Endothelial cell of umbilical vein (primary cell): ENCODE measurements at regions not wholly inside any gene's neighbourhood (a gene's known extent, or its start where the extent isn't known, plus 50 kb on each side); places are given as distances from the start of the nearest gene placed in this dataset.

Experiments used
- BruUV-seq: library from RNA; stranded (reverse); fragments of 400-500 nt; replicated peaks from 2 replicates; lab custom pipeline; 2021; lab: Mats Ljungman, UMichigan
- CTCF ChIA-PET: fragments of 300-600, 350-600 bp; sonication (Branson Sonifier 250); formaldehyde crosslinking; loops from one replicate; lab custom pipeline; 2021; ENCODE audit warnings: antibody characterized with exemption, inconsistent platforms; lab: Charles Lee
- POLR2A ChIA-PET: fragments of 300-600, 350-600 bp; sonication (Branson Sonifier 250); formaldehyde crosslinking; loops from one replicate; lab custom pipeline; 2021; ENCODE audit warnings: antibody characterized with exemption, inconsistent platforms; lab: Charles Lee
- DNase-seq: peaks from one replicate; pipeline ENCODE4 v3.0.0-alpha.2; 2011; ENCODE audit warnings: low read depth, low spot score
- FAIRE-seq: peaks from 2 replicates; lab custom pipeline; 2011; peaks lifted over from hg19 to GRCh38; lab: Jason Lieb, UNC
- H2AFZ ChIP-seq: 2 replicates; pipeline ENCODE4 v1.6.0; 2012; ENCODE audit warnings: low read depth, low read length, control low read depth, inconsistent platforms
- H3K27ac ChIP-seq: 2 replicates; pipeline ENCODE4 v1.5.1; 2011; ENCODE audit warnings: low read depth, mild to moderate bottlenecking, control low read depth, low read length, moderate library complexity; ENCODE audit not compliant: insufficient read depth
- H3K27me3 ChIP-seq, 2 experiments: 2 replicates each; pipeline versions ENCODE4 v1.6.0 to v1.6.1; 2011; ENCODE audit warnings: low read length in 2 of 2, mixed read lengths in 1 of 2; ENCODE audit not compliant: control insufficient read depth in 2 of 2, insufficient read depth in 2 of 2
- H3K36me3 ChIP-seq, 2 experiments: 2 replicates in 1 of 2; 3 replicates in 1 of 2; pipeline ENCODE4 v1.5.1; 2011; ENCODE audit warnings: low read length in 2 of 2, mild to moderate bottlenecking in 1 of 2, moderate library complexity in 1 of 2; ENCODE audit not compliant: control insufficient read depth in 2 of 2, insufficient read depth in 2 of 2; ENCODE audit errors: extremely low read depth in 1 of 2
- H3K4me1 ChIP-seq: 3 replicates; pipeline ENCODE4 v1.5.1; 2011; ENCODE audit warnings: mild to moderate bottlenecking, low read length; ENCODE audit not compliant: control insufficient read depth, insufficient read depth; ENCODE audit errors: extremely low read depth
- H3K4me2 ChIP-seq: 2 replicates; pipeline ENCODE4 v1.6.1; 2011; ENCODE audit warnings: low read length, control low read depth, mixed read lengths; ENCODE audit not compliant: insufficient read depth
- H3K4me3 ChIP-seq, 3 experiments: fragments of 200-600 bp in 1 of 3; sonication (generic), shearing (Covaris generic) in 1 of 3; replicated peaks in 1 of 3; 2 replicates each; pipeline ENCODE4 v1.5.1; 2011 to 2016; ENCODE audit warnings: control low read depth in 3 of 3, low read length in 3 of 3, mild to moderate bottlenecking in 2 of 3, inconsistent platforms in 1 of 3, low read depth in 1 of 3, moderate library complexity in 1 of 3; ENCODE audit not compliant: insufficient read depth in 1 of 3
- H3K79me2 ChIP-seq: 2 replicates; pipeline ENCODE4 v1.6.0; 2012; ENCODE audit warnings: low read length, inconsistent platforms; ENCODE audit not compliant: control insufficient read depth, insufficient read depth
- H3K9ac ChIP-seq: replicated peaks from 2 replicates; pipeline ENCODE3; 2011; ENCODE audit warnings: low read length, control low read depth; ENCODE audit not compliant: insufficient read depth; ENCODE audit errors: extremely low read depth
- H3K9me1 ChIP-seq: replicated peaks from 3 replicates; pipeline ENCODE4 v1.6.0; 2011; ENCODE audit warnings: mild to moderate bottlenecking, low read length; ENCODE audit not compliant: control insufficient read depth, insufficient read depth; ENCODE audit errors: extremely low read depth
- H3K9me3 ChIP-seq: replicated peaks from 2 replicates; pipeline ENCODE4 v1.5.1; 2012; ENCODE audit warnings: low read length, inconsistent platforms; ENCODE audit not compliant: control insufficient read depth, insufficient read depth
- H4K20me1 ChIP-seq: replicated peaks from 2 replicates; pipeline ENCODE3; 2011; ENCODE audit warnings: mild to moderate bottlenecking, low read length; ENCODE audit not compliant: control insufficient read depth, insufficient read depth; ENCODE audit errors: extremely low read depth
- EZH2 ChIP-seq: IDR thresholded peaks from 2 replicates; pipeline ENCODE4 v1.6.1; 2012; ENCODE audit warnings: borderline replicate concordance, low read depth, mild to moderate bottlenecking, moderate library complexity, low read length, inconsistent platforms; ENCODE audit not compliant: severe bottlenecking
- FOS ChIP-seq: IDR thresholded peaks from 2 replicates; pipeline ENCODE4 v1.6.1; 2011; ENCODE audit warnings: mild to moderate bottlenecking, low read length, moderate library complexity, borderline replicate concordance; ENCODE audit not compliant: insufficient read depth
- GATA2 ChIP-seq: IDR thresholded peaks from 2 replicates; pipeline ENCODE4 v1.7.0; 2011; ENCODE audit warnings: low read depth, mild to moderate bottlenecking, moderate library complexity, mixed read lengths, low read length; ENCODE audit not compliant: insufficient read length, insufficient read depth
- MYC ChIP-seq: IDR thresholded peaks from one replicate; pipeline ENCODE4 v1.6.1; 2011; ENCODE audit warnings: mild to moderate bottlenecking, low read depth, low read length
- POLR2A ChIP-seq: IDR thresholded peaks from 2 replicates; pipeline ENCODE4 v1.6.1; 2012; ENCODE audit warnings: low read depth, mild to moderate bottlenecking, control low read depth, low read length
- POLR2AphosphoS5 ChIP-seq: IDR thresholded peaks from 2 replicates; pipeline ENCODE4 v1.6.1; 2012; ENCODE audit warnings: low read depth, mild to moderate bottlenecking, control low read depth, low read length, moderate library complexity; ENCODE audit not compliant: insufficient read depth
- dilution Hi-C: fragments of 300-500 bp; cut with MboI; formaldehyde crosslinking; loops from one replicate; pipeline ENCODE4 v1.15.0; 2019; ENCODE audit warnings: low sequenced_read_pairs; ENCODE audit not compliant: extremely low pct_ligation_motif_present
- intact Hi-C: fragments of 100-400 bp; cut with micrococcal nuclease; formaldehyde crosslinking; loops from one replicate; pipeline ENCODE4 v1.10.0; 2022
- TF ChIP-seq, protein P1 (sequence below): IDR thresholded peaks from 2 replicates; pipeline ENCODE4 v1.6.1; 2011; ENCODE audit not compliant: insufficient read depth, insufficient read length
- TF ChIP-seq, protein P2 (sequence below), 2 donors: IDR thresholded peaks; 1 replicate in 1 of 2; 2 replicates in 1 of 2; pipeline ENCODE4 v1.5.1; 2011; ENCODE audit warnings: low read length in 2 of 2, mild to moderate bottlenecking in 2 of 2, moderate library complexity in 2 of 2, control low read depth in 1 of 2, inconsistent platforms in 1 of 2, low read depth in 1 of 2; ENCODE audit not compliant: insufficient read depth in 1 of 2; ENCODE audit errors: extremely low read depth in 1 of 2

DNA sequence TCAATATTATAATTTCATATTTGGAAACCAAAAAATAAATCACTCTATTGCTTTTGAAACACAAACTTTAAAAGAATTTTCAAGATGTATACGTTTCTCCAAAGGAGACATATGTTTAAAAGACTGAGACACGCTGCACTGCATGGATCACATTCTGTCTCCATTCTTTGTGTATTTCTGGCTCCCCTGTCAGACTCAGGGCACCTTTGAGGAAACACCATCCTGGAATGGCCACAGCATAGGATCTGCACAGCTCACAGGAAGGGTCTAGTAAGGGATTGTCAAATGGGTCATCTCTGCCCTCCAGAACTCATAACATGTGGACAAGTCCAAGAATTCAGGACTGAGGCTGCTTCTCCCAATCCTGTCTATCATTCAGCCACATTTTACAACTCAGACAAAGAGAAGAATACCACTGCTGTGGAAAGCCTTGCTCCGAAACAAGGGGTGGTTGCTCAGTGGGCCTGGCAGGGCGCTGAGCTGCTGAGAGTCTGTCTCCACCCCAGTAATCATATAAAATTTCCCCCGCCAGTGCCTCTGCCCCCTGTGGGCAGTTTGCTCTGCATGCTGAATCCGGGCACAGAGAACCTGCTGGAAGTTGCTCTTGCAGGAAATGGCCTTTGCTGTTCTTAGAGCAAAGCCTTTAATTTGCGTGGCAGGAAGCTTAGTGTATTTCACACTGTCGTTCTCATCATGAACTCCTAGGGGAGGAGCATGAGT is 85.3 kb upstream of the KLHL29 start:
- H3K9ac ChIP-seq = no peak overlapping the region
- H3K9me1 ChIP-seq = no peaks in the 10 kb centered on the region
- H3K79me2 ChIP-seq = no peaks in the 10 kb centered on the region
- ChIA-PET CTCF (no interaction called here), POLR2A (no interaction called here)
- intact Hi-C loops = no loop called here
- dilution Hi-C loops = no loop called here
- no peaks in the 10 kb centered on the region for H3K27me3 ChIP-seq
- DNase-seq (no peak), FAIRE-seq (no peak)
- H3K4me1 ChIP-seq = no peaks in the 10 kb centered on the region
- no TSS peak for BruUV-seq
- no peak overlapping the region for H2AFZ ChIP-seq
- H3K4me3 ChIP-seq = no peak overlapping the region
- no peaks in the 10 kb centered on the region for H4K20me1 ChIP-seq
- H3K9me3 ChIP-seq = no peaks in the 10 kb centered on the region
- TF ChIP-seq EZH2 = no peak
- no peak for TF ChIP-seq GATA2
- TF ChIP-seq, protein P1, sequence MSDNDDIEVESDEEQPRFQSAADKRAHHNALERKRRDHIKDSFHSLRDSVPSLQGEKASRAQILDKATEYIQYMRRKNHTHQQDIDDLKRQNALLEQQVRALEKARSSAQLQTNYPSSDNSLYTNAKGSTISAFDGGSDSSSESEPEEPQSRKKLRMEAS = no peak
- no peak for TF ChIP-seq POLR2AphosphoS5
- no peak for TF ChIP-seq FOS
- TF ChIP-seq MYC = no peak
- TF ChIP-seq POLR2A = no peak
- TF ChIP-seq, protein P2, sequence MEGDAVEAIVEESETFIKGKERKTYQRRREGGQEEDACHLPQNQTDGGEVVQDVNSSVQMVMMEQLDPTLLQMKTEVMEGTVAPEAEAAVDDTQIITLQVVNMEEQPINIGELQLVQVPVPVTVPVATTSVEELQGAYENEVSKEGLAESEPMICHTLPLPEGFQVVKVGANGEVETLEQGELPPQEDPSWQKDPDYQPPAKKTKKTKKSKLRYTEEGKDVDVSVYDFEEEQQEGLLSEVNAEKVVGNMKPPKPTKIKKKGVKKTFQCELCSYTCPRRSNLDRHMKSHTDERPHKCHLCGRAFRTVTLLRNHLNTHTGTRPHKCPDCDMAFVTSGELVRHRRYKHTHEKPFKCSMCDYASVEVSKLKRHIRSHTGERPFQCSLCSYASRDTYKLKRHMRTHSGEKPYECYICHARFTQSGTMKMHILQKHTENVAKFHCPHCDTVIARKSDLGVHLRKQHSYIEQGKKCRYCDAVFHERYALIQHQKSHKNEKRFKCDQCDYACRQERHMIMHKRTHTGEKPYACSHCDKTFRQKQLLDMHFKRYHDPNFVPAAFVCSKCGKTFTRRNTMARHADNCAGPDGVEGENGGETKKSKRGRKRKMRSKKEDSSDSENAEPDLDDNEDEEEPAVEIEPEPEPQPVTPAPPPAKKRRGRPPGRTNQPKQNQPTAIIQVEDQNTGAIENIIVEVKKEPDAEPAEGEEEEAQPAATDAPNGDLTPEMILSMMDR (IDR thresholded peaks at IDR 0.05; ENCODE audit: extremely low read depth in 1 of 2, insufficient read depth in 1 of 2, low read depth in 1 of 2, low read length in 2 of 2) = no peak
- H3K27ac ChIP-seq = no peak overlapping the region
- H3K4me2 ChIP-seq = no peak overlapping the region
- no peaks in the 10 kb centered on the region for H3K36me3 ChIP-seq
